ENCODE measurements at regions not wholly inside any gene's neighbourhood (a gene's known extent, or its start where the extent isn't known, plus 50 kb on each side); places are given as distances from the start of the nearest gene placed in this dataset.

GRCh38 chr6:170110201-170111140 lies 180.4 kb downstream of the DLL1 start:
- no peak for DNase-seq

- no peak for DNase-seq
Observed at GRCh38 chr6:170108890-170109587, 181.8 kb downstream of the DLL1 start.

GRCh38 chr6:170108456-170108855 lies 182.4 kb downstream of the DLL1 start:
- DNase-seq: no peak

GRCh38 chr6:170107606-170108222 lies 183.2 kb downstream of the DLL1 start:
- DNase-seq: no peak

- no peak for DNase-seq
Observed at GRCh38 chr6:170106906-170107525, 183.9 kb downstream of the DLL1 start.

- no peak for DNase-seq
Observed at GRCh38 chr6:170102582-170103481, 188.0 kb downstream of the DLL1 start.

- no peak for DNase-seq
Observed at GRCh38 chr6:170102038-170102437, 188.8 kb downstream of the DLL1 start.

GRCh38 chr6:170101281-170102035 lies 189.4 kb downstream of the DLL1 start:
- no peak for DNase-seq

- DNase-seq: no peak
Observed at GRCh38 chr6:170100046-170100445, 190.8 kb downstream of the DLL1 start.

GRCh38 chr6:170099387-170099786 lies 191.5 kb downstream of the DLL1 start:
- no peak for DNase-seq

- DNase-seq: no peak
Observed at GRCh38 chr6:170098428-170099170, 192.3 kb downstream of the DLL1 start.

- DNase-seq: no peak
Observed at GRCh38 chr6:170097505-170098427, 193.1 kb downstream of the DLL1 start.

GRCh38 chr6:170096803-170097504 lies 193.9 kb downstream of the DLL1 start:
- DNase-seq: no peak

GRCh38 chr6:170096191-170096802 lies 194.6 kb downstream of the DLL1 start:
- no peak for DNase-seq

- DNase-seq: no peak
Observed at GRCh38 chr6:170095273-170095981, 195.5 kb downstream of the DLL1 start.

- DNase-seq: no peak
Observed at GRCh38 chr6:170094686-170095272, 196.1 kb downstream of the DLL1 start.
